HepG2 (cell line): ENCODE measurements at regions not wholly inside any gene's neighbourhood (a gene's known extent, or its start where the extent isn't known, plus 50 kb on each side); places are given as distances from the start of the nearest gene placed in this dataset.

Experiments
- ATAC-seq: fragments of 200-7000 bp; cut with Tn5 transposase; 3 replicates; pipeline ENCODE4 v1.9.1; 2020; ENCODE audit warnings: mild to moderate bottlenecking, moderate library complexity
- BruUV-seq: library from RNA; stranded (reverse); fragments of 400-500 nt; replicated peaks from 2 replicates; lab custom pipeline; 2021; lab: Mats Ljungman, UMichigan
- CTCF ChIA-PET: fragments of 300-600 bp; formaldehyde crosslinking; extraction: SDS; loops from one replicate; lab custom pipeline; 2021; ENCODE audit warnings: low total read pairs, inconsistent platforms, low intra/inter-chr PET ratio; lab: Yijun Ruan, JAX
- POLR2A ChIA-PET: fragments of 350-600 bp; sonication (Branson Sonifier 250); formaldehyde crosslinking; loops from one replicate; lab custom pipeline; 2020; ENCODE audit warnings: antibody characterized with exemption, inconsistent platforms; lab: Yijun Ruan, JAX
- DNase-seq: peaks from one replicate; pipeline ENCODE4 v3.0.0-alpha.2; 2015; ENCODE audit warnings: low spot score
- FAIRE-seq: peaks from 3 replicates; lab custom pipeline; 2011; peaks lifted over from hg19 to GRCh38; lab: Jason Lieb, UNC
- H2AFZ ChIP-seq: one replicate; pipeline ENCODE4 v1.6.1; 2011; ENCODE audit warnings: low read length, inconsistent platforms
- H3K27ac ChIP-seq: fragments of 300-600 bp; 3 replicates; pipeline ENCODE4 v1.8.0; 2011; ENCODE audit warnings: mixed run types, mild to moderate bottlenecking, mixed read lengths, low read length, inconsistent platforms; ENCODE audit not compliant: insufficient read depth; ENCODE audit errors: extremely low read length
- H3K27me3 ChIP-seq, 2 experiments: fragments of 200-600 bp in 1 of 2; 2 replicates in 1 of 2; 3 replicates in 1 of 2; pipeline versions ENCODE4 v1.6.0 to v1.8.0; 2011; ENCODE audit warnings: low read length in 2 of 2, mild to moderate bottlenecking in 2 of 2, moderate library complexity in 2 of 2, inconsistent platforms in 1 of 2; ENCODE audit not compliant: insufficient read depth in 2 of 2, control insufficient read depth in 1 of 2
- H3K36me3 ChIP-seq, 2 experiments: fragments of 200-600 bp in 1 of 2; replicated peaks in 1 of 2; 2 replicates in 1 of 2; 3 replicates in 1 of 2; pipeline versions ENCODE4 v1.5.1 to v1.8.0; 2011; ENCODE audit warnings: low read length in 2 of 2, inconsistent platforms in 1 of 2; ENCODE audit not compliant: insufficient read depth in 2 of 2, control insufficient read depth in 1 of 2
- H3K4me1 ChIP-seq: 2 replicates; pipeline ENCODE4 v1.5.1; 2012; ENCODE audit warnings: low read length, inconsistent platforms; ENCODE audit not compliant: insufficient read depth
- H3K4me2 ChIP-seq: 2 replicates; pipeline ENCODE4 v1.6.0; 2011; ENCODE audit warnings: low read depth, low read length, inconsistent platforms
- H3K4me3 ChIP-seq, 3 experiments: fragments of 200-600 bp in 1 of 3; sonication (generic), shearing (Covaris generic) in 1 of 3; replicated peaks in 1 of 3; 2 replicates each; pipeline ENCODE4 v1.5.1; 2011 to 2016; ENCODE audit warnings: low read length in 3 of 3, inconsistent platforms in 2 of 3, low read depth in 2 of 3, mild to moderate bottlenecking in 2 of 3, control low read depth in 1 of 3, mixed read lengths in 1 of 3; ENCODE audit not compliant: insufficient read depth in 1 of 3
- H3K79me2 ChIP-seq: one replicate; pipeline ENCODE4 v1.6.1; 2011; ENCODE audit warnings: low read length, inconsistent platforms; ENCODE audit not compliant: insufficient read depth
- H3K9ac ChIP-seq: 2 replicates; pipeline ENCODE4 v1.6.0; 2011; ENCODE audit warnings: mild to moderate bottlenecking, low read depth, low read length, inconsistent platforms; ENCODE audit not compliant: insufficient read depth
- H3K9me3 ChIP-seq: 2 replicates; pipeline ENCODE4 v1.5.1; 2012; ENCODE audit warnings: mild to moderate bottlenecking, low read length
- H4K20me1 ChIP-seq: 2 replicates; pipeline ENCODE4 v1.6.0; 2011; ENCODE audit warnings: inconsistent platforms, mild to moderate bottlenecking, low read length, moderate library complexity; ENCODE audit not compliant: insufficient read depth
- AGO2 ChIP-seq: fragments of 200-400 bp; formaldehyde crosslinking; optimal IDR thresholded peaks from 2 replicates; pipeline ENCODE3; 2017; ENCODE audit warnings: mild to moderate bottlenecking, low read depth, low read length, moderate library complexity
- DNMT1 ChIP-seq: sonication (generic); formaldehyde crosslinking; IDR thresholded peaks from 2 replicates; pipeline ENCODE4 v1.5.1; 2020; ENCODE audit warnings: mild to moderate bottlenecking, missing genetic modification reagents
- FLYWCH1 ChIP-seq: sonication (generic); formaldehyde crosslinking; IDR thresholded peaks from 2 replicates; pipeline ENCODE4 v1.8.1; 2023; ENCODE audit warnings: mild to moderate bottlenecking, missing genetic modification reagents
- KDM1A ChIP-seq: IDR thresholded peaks from 2 replicates; pipeline ENCODE4 v1.6.1; 2016; ENCODE audit warnings: missing compliant biosample characterization
- ZBTB42 ChIP-seq: sonication (generic); formaldehyde crosslinking; IDR thresholded peaks from 2 replicates; pipeline ENCODE4 v1.5.0; 2020; ENCODE audit warnings: mild to moderate bottlenecking, missing genetic modification reagents
- ZNF343 ChIP-seq: sonication (generic); formaldehyde crosslinking; IDR thresholded peaks from 2 replicates; pipeline ENCODE4 v1.4.0; 2020; ENCODE audit warnings: mild to moderate bottlenecking, missing genetic modification reagents
- WGBS: methylation state at CpG from one replicate; pipeline ENCODE4 v1.1.6; 2017; ENCODE audit warnings: low lambda C conversion rate; 5-methylcytosine and 5-hydroxymethylcytosine counted together
- in situ Hi-C: cut with HindIII; loops from 2 replicates; pipeline ENCODE4 v1.10.0; 2017; ENCODE audit warnings: low pct_unique_long_range_greater_than_20kb; ENCODE audit not compliant: extremely low pct_ligation_motif_present
- intact Hi-C: fragments of 100-400 bp; cut with micrococcal nuclease; formaldehyde crosslinking; loops from one replicate; pipeline ENCODE4 v1.10.0; 2022; ENCODE audit not compliant: unreplicated experiment
- TF ChIP-seq, protein P1 (sequence below): sonication (generic); formaldehyde crosslinking; IDR thresholded peaks from 2 replicates; pipeline ENCODE4 v1.9.0; 2021; ENCODE audit warnings: missing genetic modification reagents, mild to moderate bottlenecking, borderline replicate concordance
- TF ChIP-seq, protein P2 (sequence below): sonication (generic); formaldehyde crosslinking; IDR thresholded peaks from one replicate; pipeline ENCODE4 v1.5.1; 2020; ENCODE audit warnings: mild to moderate bottlenecking, missing genetic modification reagents; ENCODE audit errors: not compliant biosample characterization
- TF ChIP-seq, protein P3 (sequence below), 2 experiments: sonication (generic) in 1 of 2; formaldehyde crosslinking in 1 of 2; IDR thresholded peaks; 2 replicates each; pipeline versions ENCODE4 v1.6.1 to v1.9.0; 2014 to 2022; ENCODE audit warnings: antibody characterized with exemption in 1 of 2, borderline replicate concordance in 1 of 2, inconsistent platforms in 1 of 2, low read depth in 1 of 2, missing genetic modification reagents in 1 of 2

DNA sequence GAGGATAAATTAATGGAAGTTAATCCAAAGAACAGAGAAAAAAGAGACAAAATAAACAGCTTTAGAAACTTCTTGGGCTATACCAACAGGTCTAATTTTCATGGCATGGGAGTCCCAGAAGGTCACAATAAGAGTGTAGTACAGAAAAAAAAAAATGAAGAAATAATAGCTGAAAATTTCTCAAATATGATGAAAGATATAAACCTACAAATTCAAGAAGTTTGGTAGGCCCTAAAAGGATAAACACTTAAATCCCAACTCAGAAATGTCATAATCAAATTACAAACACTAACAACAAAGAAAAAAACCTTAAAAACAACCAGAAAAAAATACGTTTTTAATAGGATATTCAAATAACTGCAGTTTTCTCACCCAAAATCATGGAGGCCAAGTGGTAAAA, 229.3 kb upstream of the ZEB2 start:
- Histone ChIP-seq H3K36me3 (no peaks in the 10 kb centered on the region), H3K9me3 (peaks cover 56% of the 10 kb centered on the region), H3K79me2 (no peaks in the 10 kb centered on the region), H3K4me2 (no peak overlapping the region), H3K9ac (no peak overlapping the region), H3K4me3 (no peak overlapping the region), H3K4me1 (no peaks in the 10 kb centered on the region), H3K27me3 (no peaks in the 10 kb centered on the region), H3K27ac (no peak overlapping the region), H2AFZ (no peak overlapping the region), H4K20me1 (no peaks in the 10 kb centered on the region)
- intact Hi-C loops (no loop called here), in situ Hi-C loops (no loop called here)
- ChIA-PET POLR2A (no interaction called here), CTCF (no interaction called here)
- ATAC-seq (no peak), DNase-seq (no peak), FAIRE-seq (no peak)
- 2% methylated on average over 1 of the region's 1 CpG for WGBS
- no TSS peak for BruUV-seq
- no peak for TF ChIP-seq ZNF343
- TF ChIP-seq, protein P1, sequence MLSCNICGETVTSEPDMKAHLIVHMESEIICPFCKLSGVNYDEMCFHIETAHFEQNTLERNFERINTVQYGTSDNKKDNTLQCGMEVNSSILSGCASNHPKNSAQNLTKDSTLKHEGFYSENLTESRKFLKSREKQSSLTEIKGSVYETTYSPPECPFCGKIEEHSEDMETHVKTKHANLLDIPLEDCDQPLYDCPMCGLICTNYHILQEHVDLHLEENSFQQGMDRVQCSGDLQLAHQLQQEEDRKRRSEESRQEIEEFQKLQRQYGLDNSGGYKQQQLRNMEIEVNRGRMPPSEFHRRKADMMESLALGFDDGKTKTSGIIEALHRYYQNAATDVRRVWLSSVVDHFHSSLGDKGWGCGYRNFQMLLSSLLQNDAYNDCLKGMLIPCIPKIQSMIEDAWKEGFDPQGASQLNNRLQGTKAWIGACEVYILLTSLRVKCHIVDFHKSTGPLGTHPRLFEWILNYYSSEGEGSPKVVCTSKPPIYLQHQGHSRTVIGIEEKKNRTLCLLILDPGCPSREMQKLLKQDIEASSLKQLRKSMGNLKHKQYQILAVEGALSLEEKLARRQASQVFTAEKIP (CRISPR knock-in tag) = no peak
- TF ChIP-seq AGO2 = no peak
- no peak for TF ChIP-seq ZBTB42 (CRISPR knock-in tag)
- TF ChIP-seq, protein P2, sequence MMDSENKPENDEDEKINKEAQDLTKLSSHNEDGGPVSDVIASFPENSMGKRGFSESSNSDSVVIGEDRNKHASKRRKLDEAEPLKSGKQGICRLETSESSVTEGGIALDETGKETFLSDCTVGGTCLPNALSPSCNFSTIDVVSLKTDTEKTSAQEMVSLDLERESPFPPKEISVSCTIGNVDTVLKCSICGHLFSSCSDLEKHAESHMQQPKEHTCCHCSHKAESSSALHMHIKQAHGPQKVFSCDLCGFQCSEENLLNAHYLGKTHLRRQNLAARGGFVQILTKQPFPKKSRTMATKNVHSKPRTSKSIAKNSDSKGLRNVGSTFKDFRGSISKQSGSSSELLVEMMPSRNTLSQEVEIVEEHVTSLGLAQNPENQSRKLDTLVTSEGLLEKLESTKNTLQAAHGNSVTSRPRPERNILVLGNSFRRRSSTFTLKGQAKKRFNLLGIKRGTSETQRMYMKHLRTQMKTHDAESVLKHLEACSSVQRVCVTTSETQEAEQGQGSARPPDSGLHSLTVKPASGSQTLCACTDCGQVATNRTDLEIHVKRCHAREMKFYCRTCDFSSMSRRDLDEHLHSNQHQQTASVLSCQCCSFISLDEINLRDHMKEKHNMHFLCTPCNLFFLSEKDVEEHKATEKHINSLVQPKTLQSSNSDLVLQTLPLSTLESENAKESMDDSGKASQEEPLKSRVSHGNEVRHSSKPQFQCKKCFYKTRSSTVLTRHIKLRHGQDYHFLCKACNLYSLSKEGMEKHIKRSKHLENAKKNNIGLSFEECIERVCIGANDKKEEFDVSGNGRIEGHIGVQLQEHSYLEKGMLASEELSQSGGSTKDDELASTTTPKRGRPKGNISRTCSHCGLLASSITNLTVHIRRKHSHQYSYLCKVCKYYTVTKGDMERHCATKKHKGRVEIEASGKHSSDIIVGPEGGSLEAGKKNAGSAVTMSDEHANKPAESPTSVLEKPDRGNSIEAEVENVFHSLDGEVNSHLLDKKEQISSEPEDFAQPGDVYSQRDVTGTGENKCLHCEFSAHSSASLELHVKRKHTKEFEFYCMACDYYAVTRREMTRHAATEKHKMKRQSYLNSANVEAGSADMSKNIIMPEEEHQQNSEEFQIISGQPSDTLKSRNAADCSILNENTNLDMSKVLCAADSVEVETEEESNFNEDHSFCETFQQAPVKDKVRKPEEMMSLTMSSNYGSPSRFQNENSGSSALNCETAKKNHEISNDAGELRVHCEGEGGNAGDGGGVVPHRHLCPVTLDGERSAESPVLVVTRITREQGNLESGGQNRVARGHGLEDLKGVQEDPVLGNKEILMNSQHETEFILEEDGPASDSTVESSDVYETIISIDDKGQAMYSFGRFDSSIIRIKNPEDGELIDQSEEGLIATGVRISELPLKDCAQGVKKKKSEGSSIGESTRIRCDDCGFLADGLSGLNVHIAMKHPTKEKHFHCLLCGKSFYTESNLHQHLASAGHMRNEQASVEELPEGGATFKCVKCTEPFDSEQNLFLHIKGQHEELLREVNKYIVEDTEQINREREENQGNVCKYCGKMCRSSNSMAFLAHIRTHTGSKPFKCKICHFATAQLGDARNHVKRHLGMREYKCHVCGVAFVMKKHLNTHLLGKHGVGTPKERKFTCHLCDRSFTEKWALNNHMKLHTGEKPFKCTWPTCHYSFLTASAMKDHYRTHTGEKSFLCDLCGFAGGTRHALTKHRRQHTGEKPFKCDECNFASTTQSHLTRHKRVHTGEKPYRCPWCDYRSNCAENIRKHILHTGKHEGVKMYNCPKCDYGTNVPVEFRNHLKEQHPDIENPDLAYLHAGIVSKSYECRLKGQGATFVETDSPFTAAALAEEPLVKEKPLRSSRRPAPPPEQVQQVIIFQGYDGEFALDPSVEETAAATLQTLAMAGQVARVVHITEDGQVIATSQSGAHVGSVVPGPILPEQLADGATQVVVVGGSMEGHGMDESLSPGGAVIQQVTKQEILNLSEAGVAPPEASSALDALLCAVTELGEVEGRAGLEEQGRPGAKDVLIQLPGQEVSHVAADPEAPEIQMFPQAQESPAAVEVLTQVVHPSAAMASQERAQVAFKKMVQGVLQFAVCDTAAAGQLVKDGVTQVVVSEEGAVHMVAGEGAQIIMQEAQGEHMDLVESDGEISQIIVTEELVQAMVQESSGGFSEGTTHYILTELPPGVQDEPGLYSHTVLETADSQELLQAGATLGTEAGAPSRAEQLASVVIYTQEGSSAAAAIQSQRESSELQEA = no peak
- TF ChIP-seq DNMT1 (CRISPR knock-in tag) = no peak
- no peak for TF ChIP-seq KDM1A (CRISPR knock-in tag)
- TF ChIP-seq, protein P3, sequence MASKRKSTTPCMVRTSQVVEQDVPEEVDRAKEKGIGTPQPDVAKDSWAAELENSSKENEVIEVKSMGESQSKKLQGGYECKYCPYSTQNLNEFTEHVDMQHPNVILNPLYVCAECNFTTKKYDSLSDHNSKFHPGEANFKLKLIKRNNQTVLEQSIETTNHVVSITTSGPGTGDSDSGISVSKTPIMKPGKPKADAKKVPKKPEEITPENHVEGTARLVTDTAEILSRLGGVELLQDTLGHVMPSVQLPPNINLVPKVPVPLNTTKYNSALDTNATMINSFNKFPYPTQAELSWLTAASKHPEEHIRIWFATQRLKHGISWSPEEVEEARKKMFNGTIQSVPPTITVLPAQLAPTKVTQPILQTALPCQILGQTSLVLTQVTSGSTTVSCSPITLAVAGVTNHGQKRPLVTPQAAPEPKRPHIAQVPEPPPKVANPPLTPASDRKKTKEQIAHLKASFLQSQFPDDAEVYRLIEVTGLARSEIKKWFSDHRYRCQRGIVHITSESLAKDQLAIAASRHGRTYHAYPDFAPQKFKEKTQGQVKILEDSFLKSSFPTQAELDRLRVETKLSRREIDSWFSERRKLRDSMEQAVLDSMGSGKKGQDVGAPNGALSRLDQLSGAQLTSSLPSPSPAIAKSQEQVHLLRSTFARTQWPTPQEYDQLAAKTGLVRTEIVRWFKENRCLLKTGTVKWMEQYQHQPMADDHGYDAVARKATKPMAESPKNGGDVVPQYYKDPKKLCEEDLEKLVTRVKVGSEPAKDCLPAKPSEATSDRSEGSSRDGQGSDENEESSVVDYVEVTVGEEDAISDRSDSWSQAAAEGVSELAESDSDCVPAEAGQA (IDR thresholded peaks at IDR 0.05; ENCODE audit: low read depth) = no peak
- TF ChIP-seq, protein P3 (CRISPR knock-in tag; IDR thresholded peaks at IDR 0.05; ENCODE audit: borderline replicate concordance) = no peak
- no peak for TF ChIP-seq FLYWCH1 (CRISPR knock-in tag)
